Neural progenitor cell (in vitro differentiated cells): ENCODE measurements at regions not wholly inside any gene's neighbourhood (a gene's known extent, or its start where the extent isn't known, plus 50 kb on each side); places are given as distances from the start of the nearest gene placed in this dataset.

Experiments
- DNase-seq: peaks from one replicate; pipeline ENCODE4 v3.0.0-alpha.2; 2016; ENCODE audit warnings: low spot score
- H2AFZ ChIP-seq: fragments of 200-600 bp; sonication (generic); replicated peaks from 2 replicates; pipeline ENCODE4 v1.6.1; 2016; ENCODE audit warnings: antibody characterized with exemption
- H3F3A ChIP-seq: fragments of 200-600 bp; sonication (generic); 2 replicates; pipeline ENCODE4 v1.6.1; 2016; ENCODE audit warnings: antibody characterized with exemption, low read depth
- H3K27ac ChIP-seq: fragments of 200-600 bp; sonication (generic); 2 replicates; pipeline ENCODE4 v1.5.1; 2016; ENCODE audit warnings: mild to moderate bottlenecking
- H3K27me3 ChIP-seq: fragments of 200-600 bp; sonication (generic); 2 replicates; pipeline ENCODE4 v1.6.1; 2016; ENCODE audit warnings: mild to moderate bottlenecking, moderate library complexity
- H3K36me3 ChIP-seq: fragments of 200-600 bp; sonication (generic); 2 replicates; pipeline ENCODE4 v1.5.1; 2016
- H3K4me1 ChIP-seq: fragments of 200-600 bp; sonication (generic); 2 replicates; pipeline ENCODE4 v1.6.1; 2016; ENCODE audit warnings: mixed run types
- H3K4me2 ChIP-seq: fragments of 200-600 bp; sonication (generic); 2 replicates; pipeline ENCODE4 v1.6.1; 2016
- H3K4me3 ChIP-seq: fragments of 200-600 bp; sonication (generic); 2 replicates; pipeline ENCODE4 v1.5.1; 2016
- H3K79me2 ChIP-seq: fragments of 200-600 bp; sonication (generic); 2 replicates; pipeline ENCODE4 v1.6.1; 2016; ENCODE audit warnings: low read depth
- H3K9ac ChIP-seq: fragments of 200-600 bp; sonication (generic); 2 replicates; pipeline ENCODE4 v1.6.1; 2016
- H3K9me3 ChIP-seq: fragments of 200-600 bp; sonication (generic); 2 replicates; pipeline ENCODE4 v1.5.1; 2016; ENCODE audit warnings: low read depth
- H4K20me1 ChIP-seq: fragments of 200-600 bp; sonication (generic); 2 replicates; pipeline ENCODE4 v1.6.1; 2016; ENCODE audit warnings: low read depth
- H3K27ac Mint-ChIP-seq: 3 replicates; pipeline ENCODE4 v1.8.0; 2021; ENCODE audit warnings: mixed read lengths
- H3K27me3 Mint-ChIP-seq: 2 replicates; pipeline ENCODE4 v1.8.0; 2022; ENCODE audit warnings: low read depth, mild to moderate bottlenecking, inconsistent platforms, moderate library complexity, mixed read lengths; ENCODE audit not compliant: insufficient read depth
- H3K36me3 Mint-ChIP-seq: 3 replicates; pipeline ENCODE4 v1.8.0; 2021; ENCODE audit warnings: mixed read lengths
- H3K4me1 Mint-ChIP-seq: 3 replicates; pipeline ENCODE4 v1.8.0; 2021; ENCODE audit warnings: mixed read lengths
- H3K4me3 Mint-ChIP-seq: 3 replicates; pipeline ENCODE4 v1.8.0; 2021; ENCODE audit warnings: mild to moderate bottlenecking, moderate library complexity, mixed read lengths
- H3K9me3 Mint-ChIP-seq: 3 replicates; pipeline ENCODE4 v1.8.0; 2020; ENCODE audit warnings: mixed read lengths
- CTCF ChIP-seq: fragments of 200-600 bp; sonication (generic); IDR thresholded peaks from 2 replicates; pipeline ENCODE4 v1.5.1; 2017; ENCODE audit warnings: antibody characterized with exemption, mild to moderate bottlenecking
- EZH2 ChIP-seq: fragments of 200-600 bp; sonication (generic); IDR thresholded peaks from 2 replicates; pipeline ENCODE4 v1.6.1; 2017; ENCODE audit warnings: antibody characterized with exemption, mild to moderate bottlenecking, moderate library complexity
- EZH2phosphoT487 ChIP-seq: fragments of 200-600 bp; sonication (generic); IDR thresholded peaks from 2 replicates; pipeline ENCODE4 v1.6.1; 2017; ENCODE audit warnings: antibody characterized with exemption

- H3K9me3 Mint-ChIP-seq: peaks cover 29% of the 10 kb centered on the region
- no peaks in the 10 kb centered on the region for H3K9me3 ChIP-seq
- H3K4me3 Mint-ChIP-seq: no peak overlapping the region
- H3K27ac ChIP-seq: no peak overlapping the region
- no peak overlapping the region for H3K9ac ChIP-seq
- no peak overlapping the region for H3K4me3 ChIP-seq
- no peak for TF ChIP-seq CTCF
- TF ChIP-seq EZH2phosphoT487: no peak
- no peak for TF ChIP-seq EZH2
- peak overlapping the region; percentile 6 for H3K27ac Mint-ChIP-seq
- peaks cover 20% of the 10 kb centered on the region for H3K4me1 ChIP-seq
- H4K20me1 ChIP-seq: no peaks in the 10 kb centered on the region
- peaks cover 41% of the 10 kb centered on the region for H3K36me3 Mint-ChIP-seq
- H3K36me3 ChIP-seq: no peaks in the 10 kb centered on the region
- H3K27me3 Mint-ChIP-seq: no peaks in the 10 kb centered on the region
- no peak overlapping the region for H3K4me2 ChIP-seq
- peaks cover 10% of the 10 kb centered on the region for H3K4me1 Mint-ChIP-seq
- H3F3A ChIP-seq: no peaks in the 10 kb centered on the region
- H2AFZ ChIP-seq: no peak overlapping the region
- no peak for DNase-seq
- no peaks in the 10 kb centered on the region for H3K27me3 ChIP-seq
- no peaks in the 10 kb centered on the region for H3K79me2 ChIP-seq
Observed at GRCh38 chr6:21883595-21884328, 290.2 kb downstream of the SOX4 start.

GRCh38 chr6:21885111-21885510, 291.6 kb downstream of the SOX4 start:
- DNase-seq: no peak
- H3K9me3 Mint-ChIP-seq: peaks cover 18% of the 10 kb centered on the region
- no peak overlapping the region for H3K27ac Mint-ChIP-seq
- no peak overlapping the region for H3K4me3 Mint-ChIP-seq
- Histone ChIP-seq H4K20me1 (no peaks in the 10 kb centered on the region), H3K4me1 (peaks cover 20% of the 10 kb centered on the region), H3K9me3 (no peaks in the 10 kb centered on the region), H3F3A (no peaks in the 10 kb centered on the region), H3K27me3 (no peaks in the 10 kb centered on the region), H3K27ac (no peak overlapping the region), H3K4me2 (no peak overlapping the region), H3K79me2 (peaks cover 6% of the 10 kb centered on the region), H3K36me3 (no peaks in the 10 kb centered on the region), H2AFZ (no peak overlapping the region), H3K4me3 (no peak overlapping the region), H3K9ac (no peak overlapping the region)
- H3K4me1 Mint-ChIP-seq: peaks cover 10% of the 10 kb centered on the region
- TF ChIP-seq EZH2 (no peak), EZH2phosphoT487 (no peak), CTCF (no peak)
- no peaks in the 10 kb centered on the region for H3K27me3 Mint-ChIP-seq
- H3K36me3 Mint-ChIP-seq: peaks cover 38% of the 10 kb centered on the region

- Mint-ChIP-seq H3K27ac (no peak overlapping the region), H3K4me1 (peaks cover 10% of the 10 kb centered on the region), H3K9me3 (peaks cover 13% of the 10 kb centered on the region), H3K4me3 (no peak overlapping the region), H3K27me3 (no peaks in the 10 kb centered on the region), H3K36me3 (peaks cover 36% of the 10 kb centered on the region)
- H3K9me3 ChIP-seq: no peaks in the 10 kb centered on the region
- no peak overlapping the region for H3K27ac ChIP-seq
- H3K4me3 ChIP-seq: no peak overlapping the region
- TF ChIP-seq EZH2phosphoT487 (no peak), EZH2 (no peak), CTCF (no peak)
- H3F3A ChIP-seq: no peaks in the 10 kb centered on the region
- no peak overlapping the region for H2AFZ ChIP-seq
- H3K4me2 ChIP-seq: no peak overlapping the region
- H3K4me1 ChIP-seq: peaks cover 20% of the 10 kb centered on the region
- H3K27me3 ChIP-seq: no peaks in the 10 kb centered on the region
- no peaks in the 10 kb centered on the region for H3K36me3 ChIP-seq
- H4K20me1 ChIP-seq: no peaks in the 10 kb centered on the region
- H3K79me2 ChIP-seq: peaks cover 6% of the 10 kb centered on the region
- DNase-seq: peak; percentile 45
- H3K9ac ChIP-seq: no peak overlapping the region
Observed at GRCh38 chr6:21885532-21886114, 292.1 kb downstream of the SOX4 start.
